Fibroblast of skin of scalp (primary cell): ENCODE measurements at regions not wholly inside any gene's neighbourhood (a gene's known extent, or its start where the extent isn't known, plus 50 kb on each side); places are given as distances from the start of the nearest gene placed in this dataset.
A peak's percentile ranks its signal among the peaks of the same experiment; 100 is the strongest.

Experiments used
- DNase-seq: peaks from one replicate; pipeline ENCODE4 v3.0.0-alpha.2; 2013

DNA sequence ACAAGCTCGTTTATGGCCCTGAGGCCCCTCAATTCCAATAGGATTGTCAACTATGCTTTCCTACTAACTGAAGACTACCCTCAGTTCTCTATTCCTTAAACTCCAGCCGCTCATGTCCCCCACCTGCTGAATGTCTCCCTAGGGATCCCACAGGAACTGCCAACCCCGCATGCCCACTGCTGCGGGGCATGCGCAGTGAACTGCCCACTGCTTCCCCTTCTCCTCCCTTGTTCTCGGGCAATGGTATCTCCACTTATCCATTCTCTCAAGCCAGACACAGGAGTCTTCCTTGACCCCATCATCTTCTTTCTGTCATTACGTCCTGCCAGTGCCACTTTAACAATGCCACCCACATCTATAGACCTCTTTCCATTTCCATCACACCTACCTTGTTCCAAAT, 90.0 kb downstream of the FGF18 start:
- DNase-seq: no peak

- no peak for DNase-seq
Observed at GRCh38 chr5:171512397-171512796, 93.0 kb downstream of the FGF18 start.

DNA sequence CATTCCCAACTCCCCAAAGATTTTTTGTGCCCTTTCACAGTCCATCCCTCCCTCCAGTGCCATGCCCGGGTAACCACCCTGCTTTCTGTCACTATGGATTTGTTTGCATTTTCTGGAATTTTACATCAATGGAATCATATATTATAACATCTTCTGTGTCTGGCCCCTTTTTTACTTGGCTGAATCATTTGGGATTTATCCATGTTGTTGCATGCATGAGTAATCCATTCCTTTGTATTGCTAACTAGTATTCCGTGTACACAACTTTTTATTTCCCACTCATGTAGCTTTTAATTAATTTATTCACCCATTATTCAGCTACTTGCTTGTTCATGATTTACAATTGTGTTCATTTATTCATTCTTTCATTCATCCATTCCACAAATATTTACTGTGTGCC, 94.1 kb downstream of the FGF18 start:
- DNase-seq: peak; percentile 19

DNA sequence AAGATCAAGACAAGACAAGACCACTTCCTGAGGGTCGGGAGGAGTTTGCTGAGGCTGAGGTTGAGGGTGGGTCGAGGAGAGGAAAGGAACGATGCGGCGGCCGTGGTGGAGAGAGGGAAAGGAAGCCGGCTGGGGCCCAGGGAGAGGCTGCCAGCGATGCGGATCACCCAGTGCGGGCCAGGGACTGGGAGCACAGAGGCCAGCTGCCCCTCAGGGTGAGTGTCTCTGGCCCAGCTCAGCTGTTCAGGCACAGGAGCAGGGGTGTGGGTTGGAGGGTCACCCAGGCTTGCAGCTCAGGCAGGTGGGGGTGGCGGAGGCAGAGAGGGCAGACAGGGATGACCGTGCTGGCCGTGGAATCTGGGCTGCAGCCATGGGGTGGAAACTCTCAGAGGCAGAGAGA, 99.5 kb downstream of the FGF18 start:
- no peak for DNase-seq

DNA sequence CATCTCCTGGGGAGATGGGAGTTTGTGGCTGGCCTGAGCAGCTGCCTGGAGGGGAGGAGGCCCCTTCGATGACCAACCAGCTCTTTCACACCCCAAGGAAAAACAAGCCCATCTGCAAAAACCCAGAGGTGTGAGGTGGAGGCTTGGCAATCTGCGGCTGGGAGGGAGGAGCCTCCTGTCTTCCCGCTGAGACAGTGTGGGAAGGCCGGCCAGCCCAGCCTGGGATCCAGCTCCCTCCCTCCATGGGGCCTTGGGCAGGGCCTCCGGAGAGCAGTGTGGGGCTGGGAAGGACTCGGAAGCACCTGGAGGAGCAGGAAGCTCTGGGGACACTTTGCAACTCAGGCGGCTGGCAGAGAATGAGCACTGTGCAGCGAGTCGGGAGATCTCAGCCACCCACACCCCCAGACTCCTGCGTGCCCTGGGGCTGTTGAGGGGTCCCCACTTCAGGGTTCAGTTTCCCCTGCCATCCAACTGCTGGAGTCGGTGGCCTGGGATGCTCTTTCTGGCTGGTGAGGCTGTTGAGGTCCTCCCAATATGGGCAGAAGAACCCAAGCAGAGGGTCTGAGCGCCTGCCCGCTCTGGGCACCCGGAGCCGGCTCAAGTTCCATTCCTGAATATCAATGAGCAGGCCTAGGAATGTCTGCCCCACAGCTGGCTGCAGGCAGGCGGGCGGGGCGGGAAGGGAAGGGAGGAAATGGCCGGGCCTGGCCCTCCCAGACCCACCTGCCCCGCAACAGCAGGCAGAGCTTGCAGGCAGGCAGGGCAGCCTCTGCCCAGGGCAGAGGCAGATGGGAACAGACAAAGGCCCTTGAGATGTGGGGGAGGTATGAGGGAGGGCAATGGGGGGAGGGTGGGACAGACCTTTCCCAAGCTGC, 101.1 kb downstream of the FGF18 start:
- peak; percentile 67 for DNase-seq

GRCh38 chr5:171521219-171521633, 101.8 kb downstream of the FGF18 start:
- peak; percentile 94 for DNase-seq

- no peak for DNase-seq
Observed at GRCh38 chr5:171521679-171522078, 102.2 kb downstream of the FGF18 start.

DNA sequence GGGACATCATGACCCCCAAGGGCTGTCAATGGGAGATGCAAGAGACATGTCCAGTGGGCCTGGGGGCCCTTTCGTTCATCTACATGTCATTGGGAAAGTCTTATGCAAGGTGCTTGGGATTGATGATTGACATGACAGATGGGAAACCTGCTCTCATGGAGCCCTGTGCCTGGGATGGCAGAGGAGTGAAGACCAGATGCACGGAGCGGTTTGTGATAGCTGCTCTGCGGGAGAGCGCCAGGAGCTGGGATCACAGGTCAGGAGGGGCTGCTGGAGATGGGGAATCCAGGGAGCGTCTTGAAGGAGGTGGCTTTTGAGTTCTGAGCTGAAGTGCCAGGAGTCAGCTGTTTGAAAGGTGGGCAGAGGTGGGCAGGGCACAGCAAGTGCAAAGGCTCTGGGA, 104.3 kb downstream of the FGF18 start:
- no peak for DNase-seq

GRCh38 chr5:171524466-171524865, 105.0 kb downstream of the FGF18 start:
- no peak for DNase-seq

- DNase-seq: no peak
Observed at GRCh38 chr5:171525085-171525484, 105.6 kb downstream of the FGF18 start.

- DNase-seq: no peak
Observed at GRCh38 chr5:171528036-171528435, 108.6 kb downstream of the FGF18 start.

- DNase-seq: no peak
Observed at GRCh38 chr5:171528865-171529614, 109.6 kb downstream of the FGF18 start.

GRCh38 chr5:171531638-171532037, 112.2 kb downstream of the FGF18 start:
- no peak for DNase-seq

GRCh38 chr5:171533153-171533552, 113.7 kb downstream of the FGF18 start:
- no peak for DNase-seq

DNA sequence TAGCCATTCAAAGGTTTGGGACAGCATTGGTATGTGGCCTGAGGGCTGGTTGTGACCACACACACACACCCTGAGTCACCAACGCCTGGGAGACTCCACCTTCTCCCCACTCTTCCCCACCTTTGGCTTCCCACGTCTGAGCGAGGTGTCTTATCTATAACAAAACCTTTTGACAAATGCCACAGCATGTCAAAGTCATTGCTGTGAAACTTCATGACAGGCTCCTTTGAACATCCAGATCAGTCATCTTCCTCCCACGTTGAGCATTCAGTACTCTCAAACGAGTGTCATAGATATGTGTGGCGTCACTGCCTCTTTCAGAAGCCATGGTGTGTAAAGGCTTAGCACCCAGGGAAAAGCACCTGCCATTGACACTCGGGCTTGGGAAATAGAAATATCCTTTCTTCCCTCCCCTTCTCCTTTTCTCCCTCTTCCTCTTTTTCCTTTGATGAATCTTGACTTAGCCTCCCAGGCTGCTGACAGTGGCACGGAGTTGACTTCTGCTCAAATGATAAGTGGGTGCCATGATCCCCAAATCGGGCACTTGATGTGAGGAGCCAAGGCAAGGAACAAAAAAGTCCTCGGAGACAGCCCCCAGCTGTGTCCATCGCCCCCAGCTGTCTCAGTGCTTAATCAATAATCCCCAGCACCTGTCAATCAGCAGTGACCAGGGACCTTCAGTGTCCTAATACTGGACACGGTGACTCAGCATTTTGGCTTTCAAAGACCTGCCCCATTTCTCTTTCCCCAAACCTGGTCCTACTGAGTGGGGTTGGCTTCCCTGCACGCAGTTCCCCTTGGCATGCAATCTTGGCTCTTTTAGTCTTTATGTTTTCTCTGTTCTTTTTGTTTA, 114.8 kb downstream of the FGF18 start:
- no peak for DNase-seq

- DNase-seq: no peak
Observed at GRCh38 chr5:171535162-171535561, 115.7 kb downstream of the FGF18 start.

- peak; percentile 54 for DNase-seq
Observed at GRCh38 chr5:171537070-171537849, 117.8 kb downstream of the FGF18 start.

DNA sequence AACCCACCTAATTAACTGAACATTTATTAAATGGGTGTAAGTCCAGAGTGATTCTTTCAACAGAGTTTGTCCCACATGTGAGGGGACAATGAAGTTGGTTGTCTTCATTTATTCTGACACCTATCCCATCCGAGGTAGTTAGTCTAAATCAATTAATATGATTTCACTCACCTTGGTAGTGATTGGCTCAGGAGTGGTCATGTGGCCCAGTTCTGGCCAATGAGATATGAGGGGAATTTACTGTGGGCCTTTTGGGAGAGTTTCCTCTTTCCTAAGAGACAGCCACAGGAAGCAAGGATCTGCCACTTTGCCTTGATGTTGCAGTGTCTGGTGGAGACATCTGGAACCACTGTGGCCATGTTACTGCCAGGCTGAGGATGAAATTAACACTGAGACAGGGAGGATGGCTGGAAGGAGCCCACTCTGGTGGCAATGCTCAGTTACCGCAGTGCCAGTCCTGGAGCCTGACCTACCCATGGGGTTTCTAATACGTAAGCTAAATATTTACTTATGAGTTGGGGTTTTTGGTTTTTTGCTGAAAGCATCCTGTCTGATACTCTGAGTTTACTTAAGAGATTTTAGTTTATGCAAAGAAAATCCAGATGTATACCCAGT, 118.6 kb downstream of the FGF18 start:
- DNase-seq: no peak

DNA sequence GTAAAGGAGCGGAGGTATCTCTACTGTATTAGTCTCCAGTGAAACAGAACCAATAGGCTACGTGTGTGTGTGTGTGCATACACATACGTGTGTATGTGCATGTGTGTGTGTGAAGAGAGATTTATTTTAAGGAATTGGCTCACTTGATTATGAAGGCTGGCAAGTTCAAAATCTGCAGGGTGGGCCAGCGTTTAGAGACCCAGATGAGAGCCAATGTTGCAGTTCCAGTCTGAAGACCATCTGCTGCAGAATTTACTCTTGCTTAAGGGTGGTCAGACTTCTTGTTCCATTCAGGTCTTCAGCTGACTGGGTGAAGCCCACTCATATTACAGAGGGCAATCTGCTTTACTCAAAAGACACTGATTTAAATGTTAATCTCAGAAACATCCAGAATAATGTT, 119.2 kb downstream of the FGF18 start:
- DNase-seq: no peak

DNA sequence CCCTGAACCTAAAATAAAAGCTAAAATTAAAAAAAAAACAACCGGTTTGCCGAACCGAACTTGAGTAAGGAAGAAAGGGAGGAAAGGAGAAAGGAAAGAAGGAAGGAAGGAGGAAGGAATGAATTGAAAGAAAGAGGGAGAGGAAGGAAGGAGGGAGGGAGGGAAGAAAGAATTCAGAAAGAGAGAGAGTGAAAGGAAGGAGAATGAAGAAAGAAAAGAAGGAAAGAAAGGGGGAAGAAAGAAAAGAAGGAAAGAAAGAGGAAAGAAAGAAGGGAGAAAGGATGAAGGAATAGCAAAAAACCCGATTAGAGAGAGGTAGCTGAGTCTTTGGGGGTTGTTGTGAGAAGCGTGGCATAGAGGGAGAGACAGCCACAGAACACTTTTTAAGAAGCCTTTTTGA, 121.4 kb downstream of the FGF18 start:
- no peak for DNase-seq

- DNase-seq: no peak
Observed at GRCh38 chr5:171541341-171541776, 121.9 kb downstream of the FGF18 start.
